ENCODE measurements at regions not wholly inside any gene's neighbourhood (a gene's known extent, or its start where the extent isn't known, plus 50 kb on each side); places are given as distances from the start of the nearest gene placed in this dataset.

GRCh38 chr20:10762216-10762615 lies 88.4 kb upstream of the JAG1 start:
- no peaks in the 10 kb centered on the region for H3K36me3 ChIP-seq (ENCODE audit: control insufficient read depth in 2 of 2, insufficient read depth in 2 of 2, low read length in 1 of 2)
- H3K4me1 ChIP-seq (ENCODE audit: control insufficient read depth in 2 of 2, insufficient read depth in 2 of 2, low read length in 2 of 2), result no peaks in the 10 kb centered on the region
- no peak for DNase-seq (ENCODE audit: low read depth in 6 of 9, low spot score in 9 of 9)
- no peaks in the 10 kb centered on the region for H3K27me3 ChIP-seq (ENCODE audit: control insufficient read depth in 2 of 2, insufficient read depth in 1 of 2, low read length in 1 of 2)
- H3K4me3 ChIP-seq (ENCODE audit: low read length in 2 of 2), result no peak overlapping the region
- H3K9me3 ChIP-seq (ENCODE audit: control insufficient read depth in 2 of 2, insufficient read depth in 1 of 2, low read length in 1 of 2), result no peaks in the 10 kb centered on the region
- no peak overlapping the region for H3K27ac ChIP-seq (ENCODE audit: low read depth in 1 of 2, low read length in 1 of 2)
- 90% methylated on average over 2 of the region's 2 CpGs for WGBS

- no peaks in the 10 kb centered on the region for H3K4me1 ChIP-seq (ENCODE audit: control insufficient read depth in 2 of 2, insufficient read depth in 2 of 2, low read length in 2 of 2)
- DNase-seq (ENCODE audit: low read depth in 6 of 9, low spot score in 9 of 9), result no peak
- 89% methylated on average over 2 of the region's 2 CpGs for WGBS
- H3K27me3 ChIP-seq (ENCODE audit: control insufficient read depth in 2 of 2, insufficient read depth in 1 of 2, low read length in 1 of 2), result no peaks in the 10 kb centered on the region
- H3K9me3 ChIP-seq (ENCODE audit: control insufficient read depth in 2 of 2, insufficient read depth in 1 of 2, low read length in 1 of 2), result no peaks in the 10 kb centered on the region
- no peak overlapping the region for H3K4me3 ChIP-seq (ENCODE audit: low read length in 2 of 2)
- H3K36me3 ChIP-seq (ENCODE audit: control insufficient read depth in 2 of 2, insufficient read depth in 2 of 2, low read length in 1 of 2), result no peaks in the 10 kb centered on the region
- H3K27ac ChIP-seq (ENCODE audit: low read depth in 1 of 2, low read length in 1 of 2), result no peak overlapping the region
Observed at GRCh38 chr20:10763112-10763511, 89.3 kb upstream of the JAG1 start.

- Histone ChIP-seq H3K4me1 (ENCODE audit: control insufficient read depth in 2 of 2, insufficient read depth in 2 of 2, low read length in 2 of 2) (no peaks in the 10 kb centered on the region), H3K4me3 (ENCODE audit: low read length in 2 of 2) (no peak overlapping the region), H3K27ac (ENCODE audit: low read depth in 1 of 2, low read length in 1 of 2) (no peak overlapping the region), H3K9me3 (ENCODE audit: control insufficient read depth in 2 of 2, insufficient read depth in 1 of 2, low read length in 1 of 2) (no peaks in the 10 kb centered on the region), H3K27me3 (ENCODE audit: control insufficient read depth in 2 of 2, insufficient read depth in 1 of 2, low read length in 1 of 2) (no peaks in the 10 kb centered on the region), H3K36me3 (ENCODE audit: control insufficient read depth in 2 of 2, insufficient read depth in 2 of 2, low read length in 1 of 2) (no peaks in the 10 kb centered on the region)
- no peak for DNase-seq (ENCODE audit: low read depth in 6 of 9, low spot score in 9 of 9)
- 48% methylated on average over 2 of the region's 2 CpGs for WGBS
Observed at GRCh38 chr20:10769700-10770099, 95.9 kb upstream of the JAG1 start.

GRCh38 chr20:10770753-10771152 lies 97.0 kb upstream of the JAG1 start:
- Histone ChIP-seq H3K27ac (ENCODE audit: low read depth in 1 of 2, low read length in 1 of 2) (no peak overlapping the region), H3K36me3 (ENCODE audit: control insufficient read depth in 2 of 2, insufficient read depth in 2 of 2, low read length in 1 of 2) (no peaks in the 10 kb centered on the region), H3K4me3 (ENCODE audit: low read length in 2 of 2) (no peak overlapping the region), H3K27me3 (ENCODE audit: control insufficient read depth in 2 of 2, insufficient read depth in 1 of 2, low read length in 1 of 2) (no peaks in the 10 kb centered on the region), H3K9me3 (ENCODE audit: control insufficient read depth in 2 of 2, insufficient read depth in 1 of 2, low read length in 1 of 2) (no peaks in the 10 kb centered on the region), H3K4me1 (ENCODE audit: control insufficient read depth in 2 of 2, insufficient read depth in 2 of 2, low read length in 2 of 2) (no peaks in the 10 kb centered on the region)
- 91% methylated on average over 3 of the region's 3 CpGs for WGBS
- DNase-seq (ENCODE audit: low read depth in 6 of 9, low spot score in 9 of 9), result no peak

GRCh38 chr20:10771435-10772140 lies 97.8 kb upstream of the JAG1 start:
- Histone ChIP-seq H3K27me3 (ENCODE audit: control insufficient read depth in 2 of 2, insufficient read depth in 1 of 2, low read length in 1 of 2) (no peaks in the 10 kb centered on the region), H3K4me1 (ENCODE audit: control insufficient read depth in 2 of 2, insufficient read depth in 2 of 2, low read length in 2 of 2) (no peaks in the 10 kb centered on the region), H3K27ac (ENCODE audit: low read depth in 1 of 2, low read length in 1 of 2) (no peak overlapping the region), H3K9me3 (ENCODE audit: control insufficient read depth in 2 of 2, insufficient read depth in 1 of 2, low read length in 1 of 2) (no peaks in the 10 kb centered on the region), H3K36me3 (ENCODE audit: control insufficient read depth in 2 of 2, insufficient read depth in 2 of 2, low read length in 1 of 2) (no peaks in the 10 kb centered on the region), H3K4me3 (ENCODE audit: low read length in 2 of 2) (no peak overlapping the region)
- DNase-seq (ENCODE audit: low read depth in 6 of 9, low spot score in 9 of 9), result no peak
- WGBS, result 87% methylated on average over 1 of the region's 1 CpG

- H3K4me1 ChIP-seq (ENCODE audit: control insufficient read depth in 2 of 2, insufficient read depth in 2 of 2, low read length in 2 of 2), result no peaks in the 10 kb centered on the region
- H3K36me3 ChIP-seq (ENCODE audit: control insufficient read depth in 2 of 2, insufficient read depth in 2 of 2, low read length in 1 of 2), result no peaks in the 10 kb centered on the region
- 90% methylated on average over 1 of the region's 1 CpG for WGBS
- no peaks in the 10 kb centered on the region for H3K9me3 ChIP-seq (ENCODE audit: control insufficient read depth in 2 of 2, insufficient read depth in 1 of 2, low read length in 1 of 2)
- H3K27ac ChIP-seq (ENCODE audit: low read depth in 1 of 2, low read length in 1 of 2), result no peak overlapping the region
- DNase-seq (ENCODE audit: low read depth in 6 of 9, low spot score in 9 of 9), result no peak
- no peaks in the 10 kb centered on the region for H3K27me3 ChIP-seq (ENCODE audit: control insufficient read depth in 2 of 2, insufficient read depth in 1 of 2, low read length in 1 of 2)
- no peak overlapping the region for H3K4me3 ChIP-seq (ENCODE audit: low read length in 2 of 2)
Observed at GRCh38 chr20:10774357-10774943, 100.7 kb upstream of the JAG1 start.

GRCh38 chr20:10777710-10778109 lies 103.9 kb upstream of the JAG1 start:
- 90% methylated on average over 6 of the region's 6 CpGs for WGBS
- H3K4me1 ChIP-seq (ENCODE audit: control insufficient read depth in 2 of 2, insufficient read depth in 2 of 2, low read length in 2 of 2), result no peaks in the 10 kb centered on the region
- DNase-seq (ENCODE audit: low read depth in 6 of 9, low spot score in 9 of 9), result no peak

GRCh38 chr20:10779911-10780310 lies 106.1 kb upstream of the JAG1 start:
- no peaks in the 10 kb centered on the region for H3K36me3 ChIP-seq (ENCODE audit: control insufficient read depth in 2 of 2, insufficient read depth in 2 of 2, low read length in 1 of 2)
- no peaks in the 10 kb centered on the region for H3K9me3 ChIP-seq (ENCODE audit: control insufficient read depth in 2 of 2, insufficient read depth in 1 of 2, low read length in 1 of 2)
- WGBS, result 89% methylated on average over 1 of the region's 1 CpG
- no peaks in the 10 kb centered on the region for H3K4me1 ChIP-seq (ENCODE audit: control insufficient read depth in 2 of 2, insufficient read depth in 2 of 2, low read length in 2 of 2)
- no peaks in the 10 kb centered on the region for H3K27me3 ChIP-seq (ENCODE audit: control insufficient read depth in 2 of 2, insufficient read depth in 1 of 2, low read length in 1 of 2)
- no peak for DNase-seq (ENCODE audit: low read depth in 6 of 9, low spot score in 9 of 9)
- H3K4me3 ChIP-seq (ENCODE audit: low read length in 2 of 2), result no peak overlapping the region
- H3K27ac ChIP-seq (ENCODE audit: low read depth in 1 of 2, low read length in 1 of 2), result no peak overlapping the region

More at GRCh38 chr20:10777710-10778109, 103.9 kb upstream of the JAG1 start:
- no peaks in the 10 kb centered on the region for H3K9me3 ChIP-seq (ENCODE audit: control insufficient read depth in 2 of 2, insufficient read depth in 1 of 2, low read length in 1 of 2)
- no peak overlapping the region for H3K27ac ChIP-seq (ENCODE audit: low read depth in 1 of 2, low read length in 1 of 2)
- no peaks in the 10 kb centered on the region for H3K36me3 ChIP-seq (ENCODE audit: control insufficient read depth in 2 of 2, insufficient read depth in 2 of 2, low read length in 1 of 2)
- no peaks in the 10 kb centered on the region for H3K27me3 ChIP-seq (ENCODE audit: control insufficient read depth in 2 of 2, insufficient read depth in 1 of 2, low read length in 1 of 2)
- H3K4me3 ChIP-seq (ENCODE audit: low read length in 2 of 2), result no peak overlapping the region

GRCh38 chr20:10780901-10781300 lies 107.1 kb upstream of the JAG1 start:
- Histone ChIP-seq H3K36me3 (ENCODE audit: control insufficient read depth in 2 of 2, insufficient read depth in 2 of 2, low read length in 1 of 2) (no peaks in the 10 kb centered on the region), H3K27ac (ENCODE audit: low read depth in 1 of 2, low read length in 1 of 2) (no peak overlapping the region), H3K27me3 (ENCODE audit: control insufficient read depth in 2 of 2, insufficient read depth in 1 of 2, low read length in 1 of 2) (no peaks in the 10 kb centered on the region), H3K9me3 (ENCODE audit: control insufficient read depth in 2 of 2, insufficient read depth in 1 of 2, low read length in 1 of 2) (no peaks in the 10 kb centered on the region), H3K4me3 (ENCODE audit: low read length in 2 of 2) (no peak overlapping the region), H3K4me1 (ENCODE audit: control insufficient read depth in 2 of 2, insufficient read depth in 2 of 2, low read length in 2 of 2) (no peaks in the 10 kb centered on the region)
- 84% methylated on average over 9 of the region's 9 CpGs for WGBS
- DNase-seq (ENCODE audit: low read depth in 6 of 9, low spot score in 9 of 9), result no peak
